GM21717 (cell line): ENCODE measurements at regions not wholly inside any gene's neighbourhood (a gene's known extent, or its start where the extent isn't known, plus 50 kb on each side); places are given as distances from the start of the nearest gene placed in this dataset.

Experiments used
- ATAC-seq: cut with Tn5 transposase; IDR thresholded peaks from one replicate; pipeline ENCODE4 v1.9.1; 2021; ENCODE audit warnings: mild to moderate bottlenecking, moderate library complexity; ENCODE audit not compliant: unreplicated experiment

- no peak for ATAC-seq
Measured at GRCh38 chr20:7673841-7674240, 266.4 kb downstream of the HAO1 start.

GRCh38 chr20:7682916-7683315, 257.3 kb downstream of the HAO1 start:
- no peak for ATAC-seq

- ATAC-seq = no peak
Measured at GRCh38 chr20:7687065-7687464, 253.2 kb downstream of the HAO1 start.

- ATAC-seq = no peak
Measured at GRCh38 chr20:7689151-7689550, 251.1 kb downstream of the HAO1 start.

GRCh38 chr20:7691647-7692269, 248.5 kb downstream of the HAO1 start:
- no peak for ATAC-seq

- ATAC-seq = no peak
Measured at GRCh38 chr20:7692478-7692877, 247.8 kb downstream of the HAO1 start.

- no peak for ATAC-seq
Measured at GRCh38 chr20:7693761-7694160, 246.5 kb downstream of the HAO1 start.

GRCh38 chr20:7695051-7695495, 245.2 kb downstream of the HAO1 start:
- no peak for ATAC-seq

- ATAC-seq = no peak
Measured at GRCh38 chr20:7695635-7696034, 244.6 kb downstream of the HAO1 start.

- ATAC-seq = no peak
Measured at GRCh38 chr20:7696311-7696710, 243.9 kb downstream of the HAO1 start.

GRCh38 chr20:7702141-7702540, 238.1 kb downstream of the HAO1 start:
- no peak for ATAC-seq

GRCh38 chr20:7703551-7703961, 236.7 kb downstream of the HAO1 start:
- ATAC-seq = no peak

- ATAC-seq = no peak
Measured at GRCh38 chr20:7703996-7704395, 236.3 kb downstream of the HAO1 start.

GRCh38 chr20:7708112-7708511, 232.1 kb downstream of the HAO1 start:
- ATAC-seq = no peak

GRCh38 chr20:7708782-7709181, 231.5 kb downstream of the HAO1 start:
- ATAC-seq = no peak

GRCh38 chr20:7710440-7710839, 229.8 kb downstream of the HAO1 start:
- no peak for ATAC-seq

- no peak for ATAC-seq
Measured at GRCh38 chr20:7712661-7713060, 227.6 kb downstream of the HAO1 start.

GRCh38 chr20:7714549-7714948, 225.7 kb downstream of the HAO1 start:
- ATAC-seq = no peak

- ATAC-seq = no peak
Measured at GRCh38 chr20:7716286-7716972, 223.8 kb downstream of the HAO1 start.

- ATAC-seq = no peak
Measured at GRCh38 chr20:7722564-7722963, 217.7 kb downstream of the HAO1 start.

GRCh38 chr20:7723284-7723683, 217.0 kb downstream of the HAO1 start:
- ATAC-seq = no peak

GRCh38 chr20:7728338-7728737, 211.9 kb downstream of the HAO1 start:
- no peak for ATAC-seq

- no peak for ATAC-seq
Measured at GRCh38 chr20:7734216-7734615, 206.0 kb downstream of the HAO1 start.
